ENCODE measurements at regions not wholly inside any gene's neighbourhood (a gene's known extent, or its start where the extent isn't known, plus 50 kb on each side); places are given as distances from the start of the nearest gene placed in this dataset.

DNA sequence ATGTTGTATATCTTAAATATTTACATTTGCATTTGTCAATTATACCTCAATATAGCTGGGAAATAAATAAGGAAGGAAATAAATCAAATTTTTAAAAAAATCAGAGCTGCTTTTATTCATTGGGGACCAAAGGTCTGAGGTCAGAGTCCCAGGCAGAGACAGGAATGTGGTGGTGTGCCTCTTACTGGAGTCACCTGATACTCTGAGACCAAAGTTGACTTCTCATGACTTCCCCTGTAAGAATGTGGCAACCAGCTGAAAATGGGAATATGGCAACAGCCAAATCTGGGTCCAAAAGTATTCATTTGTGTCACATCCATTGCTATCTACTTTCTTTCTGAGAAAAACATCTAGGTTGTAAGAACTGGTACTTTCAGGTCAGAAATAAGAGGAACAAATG lies 496.6 kb upstream of the TMPO start:
- no peak for DNase-seq
- H3K4me3 Mint-ChIP-seq, result no peak overlapping the region
- H3K9me3 Mint-ChIP-seq, result peaks cover 4% of the 10 kb centered on the region
- no peaks in the 10 kb centered on the region for H3K27me3 Mint-ChIP-seq (ENCODE audit: low read depth)
- no peaks in the 10 kb centered on the region for H3K4me1 Mint-ChIP-seq (ENCODE audit: low read depth)
- no peak for ATAC-seq
- H3K36me3 Mint-ChIP-seq (ENCODE audit: insufficient read depth), result no peaks in the 10 kb centered on the region

DNA sequence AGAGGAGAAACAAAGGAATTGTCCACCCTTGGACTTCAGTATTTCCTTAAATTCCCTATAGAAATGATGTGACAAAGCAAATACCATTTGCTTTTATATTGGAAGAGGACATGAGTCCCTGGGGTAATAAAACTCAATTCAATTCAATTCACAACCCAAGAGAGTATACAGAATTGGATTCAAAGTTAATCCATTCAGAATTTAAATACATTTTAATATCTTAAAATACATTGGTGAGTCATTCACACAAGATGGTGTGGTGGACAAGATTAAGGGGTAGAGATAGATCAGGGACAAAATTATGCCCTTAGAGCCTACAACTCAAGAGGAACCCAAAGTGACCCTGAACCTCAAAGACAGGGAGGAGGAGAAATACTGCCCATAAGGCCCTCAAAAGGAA lies 495.0 kb upstream of the TMPO start:
- Mint-ChIP-seq H3K27me3 (ENCODE audit: low read depth) (no peaks in the 10 kb centered on the region), H3K4me3 (no peak overlapping the region), H3K9me3 (peaks cover 4% of the 10 kb centered on the region), H3K4me1 (ENCODE audit: low read depth) (no peaks in the 10 kb centered on the region), H3K36me3 (ENCODE audit: insufficient read depth) (no peaks in the 10 kb centered on the region)
- ATAC-seq, result no peak
- DNase-seq, result no peak

DNA sequence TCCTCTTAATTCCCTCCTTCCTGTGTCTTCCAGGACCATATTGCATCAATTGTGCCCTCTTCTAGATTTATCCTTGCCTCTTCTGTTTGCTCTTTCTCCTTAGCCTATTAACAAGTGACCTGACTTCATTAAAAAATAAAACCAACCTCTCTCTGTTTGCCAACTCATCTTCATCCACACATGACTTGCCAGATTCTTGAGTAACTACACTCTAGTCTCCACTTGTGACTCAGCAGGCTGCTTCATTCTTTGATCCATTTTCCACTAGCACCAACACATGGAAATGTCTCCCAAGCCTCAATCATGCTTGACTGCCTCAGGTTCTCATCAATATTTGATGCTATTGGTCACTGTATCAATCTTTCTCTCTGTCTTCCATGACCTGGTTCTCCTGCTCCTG lies 492.4 kb upstream of the TMPO start:
- H3K27me3 Mint-ChIP-seq (ENCODE audit: low read depth), result no peaks in the 10 kb centered on the region
- H3K4me1 Mint-ChIP-seq (ENCODE audit: low read depth), result no peaks in the 10 kb centered on the region
- DNase-seq (no peak), ATAC-seq (no peak)
- no peak overlapping the region for H3K4me3 Mint-ChIP-seq
- no peaks in the 10 kb centered on the region for H3K36me3 Mint-ChIP-seq (ENCODE audit: insufficient read depth)
- peaks cover 4% of the 10 kb centered on the region for H3K9me3 Mint-ChIP-seq

DNA sequence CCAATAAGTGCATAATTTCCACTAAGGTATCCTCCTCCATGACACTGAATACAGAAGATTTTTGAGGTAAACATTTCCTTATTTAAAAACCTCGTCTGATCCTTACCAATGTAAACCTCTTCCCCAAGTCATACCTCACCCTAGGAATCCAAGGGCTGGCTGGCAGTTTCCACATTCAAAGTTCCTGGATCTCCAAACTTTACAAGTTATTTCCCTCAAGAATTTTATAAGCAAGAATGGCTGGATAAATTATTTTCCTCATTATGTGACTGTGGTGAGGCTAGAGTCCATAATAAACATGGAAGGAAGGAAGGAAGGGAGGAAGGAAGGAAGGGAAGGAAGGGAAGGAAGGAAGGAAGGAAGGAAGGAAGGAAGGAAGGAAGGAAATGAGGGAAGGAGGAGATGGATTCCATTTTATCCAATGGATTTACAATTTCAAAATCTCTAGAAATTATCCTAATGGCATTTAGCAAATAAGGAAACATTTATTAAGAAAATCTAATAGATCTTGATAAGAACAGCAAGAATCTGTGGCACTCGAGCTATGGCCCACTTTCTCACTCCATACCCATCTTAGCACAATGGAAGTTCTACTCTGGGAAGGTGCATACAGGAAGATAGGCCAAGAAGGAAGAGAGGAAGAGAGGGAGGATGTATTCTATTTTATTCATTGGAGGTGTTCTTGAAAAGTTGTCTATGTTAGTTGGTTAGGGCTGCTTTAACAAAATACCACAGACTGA lies 477.8 kb upstream of the TMPO start:
- Mint-ChIP-seq H3K36me3 (ENCODE audit: insufficient read depth) (no peaks in the 10 kb centered on the region), H3K9me3 (peaks cover 6% of the 10 kb centered on the region), H3K27me3 (ENCODE audit: low read depth) (peaks cover 3% of the 10 kb centered on the region), H3K4me1 (ENCODE audit: low read depth) (no peaks in the 10 kb centered on the region), H3K4me3 (no peak overlapping the region)
- DNase-seq (no peak), ATAC-seq (no peak)

DNA sequence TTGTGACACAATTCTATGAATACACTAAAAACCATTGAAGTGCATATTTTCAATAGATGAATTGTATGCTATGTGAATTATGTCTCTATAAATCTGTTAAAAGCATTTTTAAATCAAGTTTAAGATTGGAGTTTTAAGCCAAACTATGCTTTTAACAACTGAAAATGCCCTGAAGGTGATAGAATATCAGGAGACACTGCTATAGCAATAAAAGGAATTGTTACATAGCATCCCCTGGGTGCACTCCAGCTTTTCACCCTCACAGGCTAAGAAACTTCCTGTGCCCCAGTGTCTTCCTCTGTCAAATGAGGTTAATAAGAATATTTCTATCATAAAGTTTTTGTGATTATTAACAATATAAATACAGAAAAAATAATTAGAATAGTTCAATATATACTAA lies 472.7 kb upstream of the TMPO start:
- DNase-seq (no peak), ATAC-seq (no peak)
- no peak overlapping the region for H3K4me3 Mint-ChIP-seq
- no peaks in the 10 kb centered on the region for H3K4me1 Mint-ChIP-seq (ENCODE audit: low read depth)
- peaks cover 6% of the 10 kb centered on the region for H3K9me3 Mint-ChIP-seq
- no peaks in the 10 kb centered on the region for H3K27me3 Mint-ChIP-seq (ENCODE audit: low read depth)
- H3K36me3 Mint-ChIP-seq (ENCODE audit: insufficient read depth), result no peaks in the 10 kb centered on the region

DNA sequence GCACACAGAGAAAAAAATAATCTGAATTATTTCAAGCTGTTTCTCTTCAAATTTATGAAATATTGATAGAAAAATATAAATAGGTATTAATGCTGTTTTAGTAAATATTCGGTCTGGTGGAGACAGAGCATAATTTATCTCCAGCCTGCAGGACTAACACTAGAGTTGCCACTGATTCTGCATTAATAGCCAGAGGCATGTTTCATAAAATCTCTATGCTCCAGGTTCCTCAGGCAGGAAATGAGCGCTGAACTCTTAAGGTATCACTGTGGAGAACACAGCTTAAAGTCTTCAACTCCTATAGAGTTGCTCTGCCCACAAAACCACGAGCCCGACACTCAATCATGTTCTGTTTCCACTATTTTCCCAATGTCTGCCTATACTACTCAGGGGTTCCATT lies 470.0 kb upstream of the TMPO start:
- H3K36me3 Mint-ChIP-seq (ENCODE audit: insufficient read depth), result no peaks in the 10 kb centered on the region
- DNase-seq, result no peak
- no peaks in the 10 kb centered on the region for H3K27me3 Mint-ChIP-seq (ENCODE audit: low read depth)
- no peak for ATAC-seq
- no peaks in the 10 kb centered on the region for H3K9me3 Mint-ChIP-seq
- H3K4me1 Mint-ChIP-seq (ENCODE audit: low read depth), result no peaks in the 10 kb centered on the region
- H3K4me3 Mint-ChIP-seq, result no peak overlapping the region

DNA sequence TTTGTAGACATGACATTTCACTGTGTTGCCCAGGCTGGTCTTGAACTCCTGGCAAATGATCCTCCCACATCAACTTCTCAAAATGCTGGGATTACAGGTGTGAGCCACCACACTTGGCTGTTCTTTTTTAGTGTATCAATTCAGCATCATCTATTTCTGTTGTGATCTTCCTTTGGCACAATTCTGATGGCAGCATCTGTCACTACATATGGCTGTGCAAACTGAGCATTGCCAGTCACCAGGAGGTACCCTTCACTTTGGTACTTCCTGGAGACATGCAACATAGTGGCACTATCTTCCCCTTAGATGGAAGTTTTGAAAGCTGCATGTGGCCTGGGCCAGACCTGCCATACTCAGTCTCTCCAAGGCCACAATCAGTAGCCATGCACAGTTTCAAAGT lies 467.1 kb upstream of the TMPO start:
- no peaks in the 10 kb centered on the region for H3K9me3 Mint-ChIP-seq
- H3K4me1 Mint-ChIP-seq (ENCODE audit: low read depth), result no peaks in the 10 kb centered on the region
- no peak for ATAC-seq
- no peaks in the 10 kb centered on the region for H3K27me3 Mint-ChIP-seq (ENCODE audit: low read depth)
- H3K36me3 Mint-ChIP-seq (ENCODE audit: insufficient read depth), result no peaks in the 10 kb centered on the region
- no peak overlapping the region for H3K4me3 Mint-ChIP-seq
- no peak for DNase-seq

GRCh38 chr12:98053202-98053601 lies 462.2 kb upstream of the TMPO start:
- no peak for ATAC-seq
- no peaks in the 10 kb centered on the region for H3K36me3 Mint-ChIP-seq (ENCODE audit: insufficient read depth)
- H3K4me1 Mint-ChIP-seq (ENCODE audit: low read depth), result no peaks in the 10 kb centered on the region
- no peak overlapping the region for H3K4me3 Mint-ChIP-seq
- no peaks in the 10 kb centered on the region for H3K9me3 Mint-ChIP-seq
- DNase-seq, result no peak
- H3K27me3 Mint-ChIP-seq (ENCODE audit: low read depth), result no peaks in the 10 kb centered on the region

DNA sequence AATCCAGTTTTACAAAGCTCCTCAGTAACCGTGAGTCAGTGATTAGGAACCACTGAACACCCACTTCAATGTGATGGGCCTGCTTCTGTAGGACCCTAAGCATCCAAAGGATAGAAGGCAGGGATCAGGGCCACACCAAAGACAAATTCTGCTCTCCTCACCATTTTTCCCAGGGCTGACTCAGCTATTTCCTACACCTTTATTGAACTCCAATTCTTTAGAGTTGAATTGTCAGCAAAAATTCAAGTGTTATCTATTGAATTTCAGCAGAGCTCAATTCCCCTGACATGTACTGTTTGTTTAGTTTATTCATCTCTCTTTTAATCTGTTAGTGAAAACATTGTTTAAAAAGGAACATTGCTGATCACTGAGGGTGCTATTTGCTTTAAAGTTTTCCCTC lies 457.7 kb upstream of the TMPO start:
- no peak for DNase-seq
- Mint-ChIP-seq H3K36me3 (ENCODE audit: insufficient read depth) (no peaks in the 10 kb centered on the region), H3K27me3 (ENCODE audit: low read depth) (no peaks in the 10 kb centered on the region), H3K9me3 (no peaks in the 10 kb centered on the region), H3K4me3 (no peak overlapping the region), H3K4me1 (ENCODE audit: low read depth) (no peaks in the 10 kb centered on the region)
- ATAC-seq, result no peak

- DNase-seq (no peak), ATAC-seq (no peak)
- Mint-ChIP-seq H3K9me3 (no peaks in the 10 kb centered on the region), H3K27me3 (ENCODE audit: low read depth) (no peaks in the 10 kb centered on the region), H3K4me1 (ENCODE audit: low read depth) (no peaks in the 10 kb centered on the region), H3K4me3 (no peak overlapping the region), H3K36me3 (ENCODE audit: insufficient read depth) (no peaks in the 10 kb centered on the region)
These were observed 457.2 kb upstream of the TMPO start for GRCh38 chr12:98058213-98058612.

GRCh38 chr12:98058838-98059237 lies 456.6 kb upstream of the TMPO start:
- ATAC-seq (no peak), DNase-seq (no peak)
- Mint-ChIP-seq H3K36me3 (ENCODE audit: insufficient read depth) (no peaks in the 10 kb centered on the region), H3K4me3 (no peak overlapping the region), H3K9me3 (no peaks in the 10 kb centered on the region), H3K27me3 (ENCODE audit: low read depth) (no peaks in the 10 kb centered on the region), H3K4me1 (ENCODE audit: low read depth) (no peaks in the 10 kb centered on the region)

- Mint-ChIP-seq H3K4me1 (ENCODE audit: low read depth) (no peaks in the 10 kb centered on the region), H3K9me3 (no peaks in the 10 kb centered on the region), H3K36me3 (ENCODE audit: insufficient read depth) (no peaks in the 10 kb centered on the region), H3K27me3 (ENCODE audit: low read depth) (no peaks in the 10 kb centered on the region), H3K4me3 (no peak overlapping the region)
- ATAC-seq (no peak), DNase-seq (no peak)
These were observed 455.6 kb upstream of the TMPO start for GRCh38 chr12:98059659-98060343.

DNA sequence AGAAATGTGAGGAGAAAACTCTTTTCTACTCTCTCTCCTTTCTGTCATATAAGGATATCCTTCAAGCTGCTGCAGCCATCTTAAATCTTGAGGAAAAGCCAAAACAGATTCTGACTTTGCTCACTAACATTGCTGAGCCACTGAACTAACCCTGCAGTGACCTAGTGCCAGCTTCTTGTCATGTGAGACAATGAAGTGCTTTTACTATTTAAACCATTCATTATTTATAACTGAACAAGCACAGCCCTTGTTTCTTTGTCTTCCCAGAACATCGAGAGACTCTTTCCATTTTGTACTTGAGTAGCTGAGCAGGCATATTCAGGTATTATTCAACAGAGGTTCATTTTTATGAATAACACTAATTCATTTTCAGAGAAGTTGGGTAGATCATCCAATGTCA lies 455.0 kb upstream of the TMPO start:
- Mint-ChIP-seq H3K4me1 (ENCODE audit: low read depth) (no peaks in the 10 kb centered on the region), H3K27me3 (ENCODE audit: low read depth) (no peaks in the 10 kb centered on the region)

DNA sequence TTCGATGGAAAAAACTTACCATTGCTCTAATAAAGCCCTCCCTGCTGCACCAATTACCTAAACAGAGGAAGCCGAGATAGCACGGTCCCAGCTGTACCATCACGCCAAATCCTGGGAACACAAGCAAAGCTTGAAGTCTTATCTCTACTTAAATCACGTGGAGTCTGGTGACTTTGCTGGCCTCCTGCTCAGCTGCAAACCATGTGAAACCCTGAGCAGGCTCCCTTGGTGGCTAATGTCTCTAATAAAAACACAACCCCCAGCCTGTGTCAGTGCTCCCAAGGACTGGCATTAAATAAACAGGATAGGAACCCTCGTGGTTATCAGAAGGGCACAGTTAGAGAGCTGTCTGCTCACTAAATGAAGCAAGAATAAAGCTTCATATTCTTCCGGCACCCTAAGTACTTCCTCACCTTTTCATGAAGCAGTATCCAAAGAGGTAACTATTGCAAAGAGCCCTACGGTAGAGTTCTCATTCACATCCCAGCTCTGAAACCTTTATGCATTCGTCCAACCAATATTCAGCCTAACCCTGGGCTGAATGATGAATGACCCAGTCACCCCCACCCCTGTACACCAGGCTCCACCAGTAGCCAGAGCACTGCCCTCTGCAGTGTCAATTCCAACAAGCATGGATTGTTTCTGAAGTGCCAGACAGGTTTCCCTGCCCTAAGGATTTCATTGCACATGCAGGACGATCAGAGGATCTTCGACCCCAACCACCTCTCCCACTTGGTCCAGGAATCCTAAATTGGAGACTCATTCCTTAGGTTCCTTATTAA lies 452.7 kb upstream of the TMPO start:
- H3K4me3 Mint-ChIP-seq, result no peak overlapping the region
- DNase-seq (no peak), ATAC-seq (no peak)

More for the DNA sequence above, 455.0 kb upstream of the TMPO start:
- no peak for DNase-seq
- Mint-ChIP-seq H3K4me3 (no peak overlapping the region), H3K9me3 (no peaks in the 10 kb centered on the region), H3K36me3 (ENCODE audit: insufficient read depth) (no peaks in the 10 kb centered on the region)
- no peak for ATAC-seq

DNA sequence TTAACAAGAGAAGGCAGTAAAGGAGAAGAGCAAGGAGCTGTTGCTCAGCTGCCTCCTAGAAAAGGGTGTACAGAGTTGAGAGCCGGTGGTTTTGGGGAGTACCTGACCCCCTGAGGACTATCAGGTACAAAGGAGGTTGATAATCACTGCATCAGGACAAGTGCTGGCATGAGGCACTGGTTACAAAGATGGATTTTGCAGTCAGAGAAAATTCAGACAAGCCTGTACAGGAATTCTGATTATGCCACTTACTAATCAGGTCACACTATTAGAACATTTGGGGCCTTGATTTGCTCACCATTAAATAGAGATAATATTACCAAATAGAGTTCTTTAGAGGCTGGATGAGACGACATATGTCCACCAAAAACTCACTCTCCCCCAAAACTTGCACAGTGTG lies 450.9 kb upstream of the TMPO start:
- ATAC-seq, result no peak
- no peaks in the 10 kb centered on the region for H3K9me3 Mint-ChIP-seq
- H3K27me3 Mint-ChIP-seq (ENCODE audit: low read depth), result no peaks in the 10 kb centered on the region
- H3K4me3 Mint-ChIP-seq, result no peak overlapping the region
- no peaks in the 10 kb centered on the region for H3K36me3 Mint-ChIP-seq (ENCODE audit: insufficient read depth)
- no peak for DNase-seq
- H3K4me1 Mint-ChIP-seq (ENCODE audit: low read depth), result no peaks in the 10 kb centered on the region

More for the DNA sequence above, 452.7 kb upstream of the TMPO start:
- Mint-ChIP-seq H3K4me1 (ENCODE audit: low read depth) (no peaks in the 10 kb centered on the region), H3K9me3 (no peaks in the 10 kb centered on the region), H3K36me3 (ENCODE audit: insufficient read depth) (no peaks in the 10 kb centered on the region), H3K27me3 (ENCODE audit: low read depth) (no peaks in the 10 kb centered on the region)
